ENCODE measurements at regions not wholly inside any gene's neighbourhood (a gene's known extent, or its start where the extent isn't known, plus 50 kb on each side); places are given as distances from the start of the nearest gene placed in this dataset.

DNA sequence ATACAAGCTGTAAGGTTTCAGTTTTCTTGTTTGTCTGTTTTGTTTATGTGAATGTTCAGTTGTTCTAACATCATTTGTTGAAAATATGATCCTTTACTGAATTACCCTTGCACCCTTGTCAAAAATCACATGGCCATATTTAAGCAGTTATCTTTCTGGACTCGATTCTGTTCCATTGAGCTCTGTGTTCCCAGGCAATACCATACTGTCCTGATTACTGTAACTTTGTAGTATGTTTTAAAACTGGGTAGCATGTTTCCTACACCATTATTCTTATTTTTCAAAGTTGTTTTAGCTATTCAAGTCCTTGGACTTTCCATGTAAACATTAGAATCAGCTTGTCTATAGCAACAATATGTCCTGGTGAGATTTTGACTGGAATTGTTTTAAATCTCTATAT, 66.7 kb upstream of the PRSS3 start:
- intact Hi-C loops (cut with micrococcal nuclease) = no loop called here
- Histone ChIP-seq H3K27ac (ENCODE audit: low read length in 2 of 2) (no peak overlapping the region), H3K27me3 (replicated peaks in 1 of 4; ENCODE audit: control extremely low read depth in 1 of 4, control insufficient read depth in 3 of 4, insufficient read depth in 4 of 4, low read length in 3 of 4) (peaks cover 0 to 9% (median 0%) of the 10 kb centered on the region in 4 experiments), H3K4me1 (ENCODE audit: control insufficient read depth in 2 of 2, insufficient read depth in 2 of 2, low read length in 2 of 2) (no peaks in the 10 kb centered on the region), H3K9ac (ENCODE audit: low read length) (no peak overlapping the region), H2AFZ (ENCODE audit: insufficient read depth, low read depth, low read length, poor library complexity, severe bottlenecking) (no peak overlapping the region), H4K20me1 (ENCODE audit: control insufficient read depth, insufficient read depth, low read length, poor library complexity, severe bottlenecking) (no peaks in the 10 kb centered on the region), H3K9me3 (ENCODE audit: control extremely low read depth in 1 of 3, control insufficient read depth in 2 of 3, insufficient read depth in 1 of 3, low read length in 2 of 3) (peaks cover 0 to 3% (median 0%) of the 10 kb centered on the region in 3 donors), H3K4me3 (ENCODE audit: control extremely low read depth in 1 of 5, extremely low read depth in 1 of 5, insufficient read depth in 1 of 5, low read depth in 2 of 5, low read length in 4 of 5) (no peak overlapping the region), H3K79me2 (ENCODE audit: control insufficient read depth, insufficient read depth, low read length) (no peaks in the 10 kb centered on the region), H3K36me3 (replicated peaks in 1 of 2; ENCODE audit: control extremely low read depth in 1 of 2, control insufficient read depth in 1 of 2, extremely low read depth in 1 of 2, insufficient read depth in 2 of 2, low read length in 1 of 2) (no peaks in the 10 kb centered on the region), H3K4me2 (replicated peaks; ENCODE audit: low read depth, low read length, poor library complexity, severe bottlenecking) (no peak overlapping the region)
- POLR2A ChIA-PET = interaction anchor here (0.7 kb wide), 1 partner anchor 104 kb away, joined by 3 read pairs; no protein-coding TSS in a partner anchor
- H3K27me3 Mint-ChIP-seq = peaks cover 42% of the 10 kb centered on the region
- CTCF ChIA-PET = interaction anchor here (0.7 to 1.0 kb wide), 2 partner anchors 105 to 616 kb away, joined by 3 to 4 read pairs; no protein-coding TSS in a partner anchor
- no peaks in the 10 kb centered on the region for H3K4me1 Mint-ChIP-seq
- H3K9me3 Mint-ChIP-seq (ENCODE audit: insufficient read depth) = peaks cover 9% of the 10 kb centered on the region
- DNase-seq (no peak), ATAC-seq (ENCODE audit: low read depth) (no peak)
- no peak overlapping the region for H3K27ac Mint-ChIP-seq
- no peak overlapping the region for H3K4me3 Mint-ChIP-seq
- WGBS (ENCODE audit: insufficient coverage) = no CpG with 5 or more reads among the region's 1 CpG
- TF ChIP-seq EZH2 (IDR thresholded peaks at IDR 0.05; ENCODE audit: borderline replicate concordance, insufficient read depth, low read depth, low read length, poor library complexity, severe bottlenecking) (no peak), CTCF (IDR thresholded peaks at IDR 0.05) (no peak)

- Mint-ChIP-seq H3K27me3 (peaks cover 46% of the 10 kb centered on the region), H3K4me3 (no peak overlapping the region)
- CTCF ChIA-PET = interaction anchor here (2.1 to 3.1 kb wide), 2 partner anchors 10 to 107 kb away, joined by 6 to 13 read pairs; no protein-coding TSS in a partner anchor
These were observed 64.2 kb upstream of the PRSS3 start for GRCh38 chr9:33731142-33731541.

More at GRCh38 chr9:33731142-33731541, 64.2 kb upstream of the PRSS3 start:
- intact Hi-C loops (cut with micrococcal nuclease) = no loop called here
- H3K9ac ChIP-seq (ENCODE audit: low read length) = no peak overlapping the region
- no peaks in the 10 kb centered on the region for H3K36me3 ChIP-seq (replicated peaks in 1 of 2; ENCODE audit: control extremely low read depth in 1 of 2, control insufficient read depth in 1 of 2, extremely low read depth in 1 of 2, insufficient read depth in 2 of 2, low read length in 1 of 2)
- no peak overlapping the region for H3K27ac ChIP-seq (ENCODE audit: low read length in 2 of 2)
- no peak for TF ChIP-seq CTCF (IDR thresholded peaks at IDR 0.05)
- TF ChIP-seq EZH2 (IDR thresholded peaks at IDR 0.05; ENCODE audit: borderline replicate concordance, insufficient read depth, low read depth, low read length, poor library complexity, severe bottlenecking) = no peak
- WGBS (ENCODE audit: insufficient coverage) = 77% methylated on average over 4 of the region's 4 CpGs
- POLR2A ChIA-PET = no interaction called here
- H3K9me3 Mint-ChIP-seq (ENCODE audit: insufficient read depth) = peaks cover 7% of the 10 kb centered on the region
- no peak overlapping the region for H3K4me2 ChIP-seq (replicated peaks; ENCODE audit: low read depth, low read length, poor library complexity, severe bottlenecking)
- no peaks in the 10 kb centered on the region for H3K4me1 ChIP-seq (ENCODE audit: control insufficient read depth in 2 of 2, insufficient read depth in 2 of 2, low read length in 2 of 2)
- no peak overlapping the region for H3K27ac Mint-ChIP-seq
- ATAC-seq (ENCODE audit: low read depth) = no peak
- H2AFZ ChIP-seq (ENCODE audit: insufficient read depth, low read depth, low read length, poor library complexity, severe bottlenecking) = no peak overlapping the region
- H4K20me1 ChIP-seq (ENCODE audit: control insufficient read depth, insufficient read depth, low read length, poor library complexity, severe bottlenecking) = no peaks in the 10 kb centered on the region
- DNase-seq = no peak
- no peaks in the 10 kb centered on the region for H3K79me2 ChIP-seq (ENCODE audit: control insufficient read depth, insufficient read depth, low read length)
- no peaks in the 10 kb centered on the region for H3K4me1 Mint-ChIP-seq
- H3K4me3 ChIP-seq (ENCODE audit: control extremely low read depth in 1 of 5, extremely low read depth in 1 of 5, insufficient read depth in 1 of 5, low read depth in 2 of 5, low read length in 4 of 5) = no peak overlapping the region
- no peaks in the 10 kb centered on the region for H3K9me3 ChIP-seq (ENCODE audit: control extremely low read depth in 1 of 3, control insufficient read depth in 2 of 3, insufficient read depth in 1 of 3, low read length in 2 of 3)
- H3K27me3 ChIP-seq (replicated peaks in 1 of 4; ENCODE audit: control extremely low read depth in 1 of 4, control insufficient read depth in 3 of 4, insufficient read depth in 4 of 4, low read length in 3 of 4) = peaks cover 0 to 14% (median 0%) of the 10 kb centered on the region in 4 experiments

Data from B cell (primary cell).